ENCODE measurements at regions not wholly inside any gene's neighbourhood (a gene's known extent, or its start where the extent isn't known, plus 50 kb on each side); places are given as distances from the start of the nearest gene placed in this dataset.

DNA sequence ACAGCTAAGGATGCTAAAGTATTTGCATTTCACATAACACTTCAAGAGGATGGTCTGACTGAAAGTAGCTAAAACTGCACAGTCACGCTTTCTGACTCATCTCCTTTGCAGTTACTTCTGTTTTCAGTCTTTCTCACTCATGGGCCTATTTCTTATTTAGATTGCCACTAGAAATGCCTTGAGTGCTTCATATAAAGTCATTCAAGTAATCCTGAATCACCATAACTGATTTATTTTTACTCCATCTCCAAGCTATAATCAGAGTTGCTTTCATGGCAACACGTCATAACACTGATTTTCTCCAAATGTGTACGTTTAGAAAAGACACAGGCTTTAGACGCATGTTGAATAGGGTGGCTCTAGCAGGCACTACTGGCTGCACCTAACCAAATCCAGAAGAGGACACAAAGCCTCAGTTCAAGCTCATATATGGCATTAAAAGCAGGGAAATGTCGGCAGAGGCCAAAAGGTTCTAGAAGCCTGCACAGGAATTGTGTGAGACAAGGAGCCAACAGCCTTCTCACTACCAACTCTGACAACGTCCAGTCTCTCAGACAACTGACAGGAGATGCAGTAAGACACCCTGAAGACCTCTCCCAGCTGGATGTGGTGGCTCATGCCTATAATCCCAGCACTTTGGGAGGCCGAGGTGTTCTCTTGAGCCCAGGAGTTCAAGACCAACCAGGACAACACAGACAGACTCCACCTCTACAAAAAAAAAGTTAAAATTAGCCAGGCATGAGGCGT, 64.1 kb upstream of the BEND6 start:
- TF ChIP-seq CTCF (IDR thresholded peaks at IDR 0.05; ENCODE audit: insufficient read depth, low read length, poor library complexity, severe bottlenecking) (no peak), EZH2phosphoT487 (conservative IDR thresholded peaks at IDR 0.05; ENCODE audit: low read length) (no peak)
